ENCODE measurements at regions not wholly inside any gene's neighbourhood (a gene's known extent, or its start where the extent isn't known, plus 50 kb on each side); places are given as distances from the start of the nearest gene placed in this dataset.

- Histone ChIP-seq H3K4me3 (ENCODE audit: severe bottlenecking) (no peak overlapping the region), H3K27me3 (ENCODE audit: insufficient read depth, poor library complexity, severe bottlenecking) (no peaks in the 10 kb centered on the region), H3K4me1 (ENCODE audit: insufficient read depth, poor library complexity, severe bottlenecking) (no peaks in the 10 kb centered on the region), H3K36me3 (ENCODE audit: low read depth) (no peaks in the 10 kb centered on the region), H3K9me3 (ENCODE audit: severe bottlenecking) (no peaks in the 10 kb centered on the region), H3K27ac (ENCODE audit: poor library complexity, severe bottlenecking) (no peak overlapping the region)
- no peak for TF ChIP-seq CTCF (IDR thresholded peaks at IDR 0.05; ENCODE audit: poor library complexity, severe bottlenecking)
- no peak for ATAC-seq (ENCODE audit: low read depth)
- DNase-seq (ENCODE audit: low spot score), result no peak
Observed at GRCh38 chr10:81514811-81515210, 360.2 kb upstream of the NRG3 start.

- no peaks in the 10 kb centered on the region for H3K9me3 ChIP-seq (ENCODE audit: severe bottlenecking)
- H3K27me3 ChIP-seq (ENCODE audit: insufficient read depth, poor library complexity, severe bottlenecking), result no peaks in the 10 kb centered on the region
- H3K4me1 ChIP-seq (ENCODE audit: insufficient read depth, poor library complexity, severe bottlenecking), result no peaks in the 10 kb centered on the region
- TF ChIP-seq CTCF (IDR thresholded peaks at IDR 0.05; ENCODE audit: poor library complexity, severe bottlenecking), result no peak
- DNase-seq (ENCODE audit: low spot score) (no peak), ATAC-seq (ENCODE audit: low read depth) (no peak)
- H3K36me3 ChIP-seq (ENCODE audit: low read depth), result no peaks in the 10 kb centered on the region
- H3K27ac ChIP-seq (ENCODE audit: poor library complexity, severe bottlenecking), result no peak overlapping the region
- H3K4me3 ChIP-seq (ENCODE audit: severe bottlenecking), result no peak overlapping the region
Observed at GRCh38 chr10:81520688-81521087, 354.3 kb upstream of the NRG3 start.

GRCh38 chr10:81524467-81524866 is 350.5 kb upstream of the NRG3 start:
- no peak overlapping the region for H3K4me3 ChIP-seq (ENCODE audit: severe bottlenecking)
- no peaks in the 10 kb centered on the region for H3K27me3 ChIP-seq (ENCODE audit: insufficient read depth, poor library complexity, severe bottlenecking)
- H3K27ac ChIP-seq (ENCODE audit: poor library complexity, severe bottlenecking), result no peak overlapping the region
- H3K9me3 ChIP-seq (ENCODE audit: severe bottlenecking), result no peaks in the 10 kb centered on the region
- no peak for DNase-seq (ENCODE audit: low spot score)
- H3K4me1 ChIP-seq (ENCODE audit: insufficient read depth, poor library complexity, severe bottlenecking), result no peaks in the 10 kb centered on the region
- ATAC-seq (ENCODE audit: low read depth), result no peak
- no peak for TF ChIP-seq CTCF (IDR thresholded peaks at IDR 0.05; ENCODE audit: poor library complexity, severe bottlenecking)
- no peaks in the 10 kb centered on the region for H3K36me3 ChIP-seq (ENCODE audit: low read depth)

- no peak overlapping the region for H3K27ac ChIP-seq (ENCODE audit: poor library complexity, severe bottlenecking)
- no peaks in the 10 kb centered on the region for H3K27me3 ChIP-seq (ENCODE audit: insufficient read depth, poor library complexity, severe bottlenecking)
- H3K36me3 ChIP-seq (ENCODE audit: low read depth), result no peaks in the 10 kb centered on the region
- ATAC-seq (ENCODE audit: low read depth) (no peak), DNase-seq (ENCODE audit: low spot score) (no peak)
- no peaks in the 10 kb centered on the region for H3K9me3 ChIP-seq (ENCODE audit: severe bottlenecking)
- H3K4me3 ChIP-seq (ENCODE audit: severe bottlenecking), result no peak overlapping the region
- no peaks in the 10 kb centered on the region for H3K4me1 ChIP-seq (ENCODE audit: insufficient read depth, poor library complexity, severe bottlenecking)
- no peak for TF ChIP-seq CTCF (IDR thresholded peaks at IDR 0.05; ENCODE audit: poor library complexity, severe bottlenecking)
Observed at GRCh38 chr10:81532403-81532802, 342.6 kb upstream of the NRG3 start.

- H3K36me3 ChIP-seq (ENCODE audit: low read depth), result no peaks in the 10 kb centered on the region
- H3K9me3 ChIP-seq (ENCODE audit: severe bottlenecking), result no peaks in the 10 kb centered on the region
- DNase-seq (ENCODE audit: low spot score), result no peak
- no peaks in the 10 kb centered on the region for H3K27me3 ChIP-seq (ENCODE audit: insufficient read depth, poor library complexity, severe bottlenecking)
- H3K4me1 ChIP-seq (ENCODE audit: insufficient read depth, poor library complexity, severe bottlenecking), result no peaks in the 10 kb centered on the region
- TF ChIP-seq CTCF (IDR thresholded peaks at IDR 0.05; ENCODE audit: poor library complexity, severe bottlenecking), result no peak
- no peak for ATAC-seq (ENCODE audit: low read depth)
- no peak overlapping the region for H3K4me3 ChIP-seq (ENCODE audit: severe bottlenecking)
- H3K27ac ChIP-seq (ENCODE audit: poor library complexity, severe bottlenecking), result no peak overlapping the region
Observed at GRCh38 chr10:81534991-81535390, 340.0 kb upstream of the NRG3 start.

All from RWPE2 (cell line).